GM23338 (cell line): ENCODE measurements at regions not wholly inside any gene's neighbourhood (a gene's known extent, or its start where the extent isn't known, plus 50 kb on each side); places are given as distances from the start of the nearest gene placed in this dataset.

Experiments used
- ATAC-seq: fragments of 200-7000 bp; cut with Tn5 transposase; 3 replicates; pipeline ENCODE4 v1.9.1; 2020
- DNase-seq: peaks from one replicate; pipeline ENCODE4 v3.0.0-alpha.2; 2015; ENCODE audit warnings: low spot score
- H2AFZ ChIP-seq: fragments of 200-600 bp; sonication (generic); 2 replicates; pipeline ENCODE4 v1.8.0; 2016; ENCODE audit warnings: antibody characterized with exemption, mild to moderate bottlenecking, moderate library complexity
- H3F3A ChIP-seq: fragments of 200-600 bp; sonication (generic); replicated peaks from 2 replicates; pipeline ENCODE4 v1.8.0; 2017; ENCODE audit warnings: antibody characterized with exemption, mixed run types, low read depth
- H3K27ac ChIP-seq: fragments of 200-600 bp; sonication (generic); 2 replicates; pipeline ENCODE4 v1.6.1; 2016; ENCODE audit warnings: low read depth
- H3K27me3 ChIP-seq: fragments of 200-600 bp; sonication (generic); 2 replicates; pipeline ENCODE4 v1.8.0; 2016; ENCODE audit warnings: mild to moderate bottlenecking, mixed run types, moderate library complexity; ENCODE audit not compliant: insufficient read depth
- H3K36me3 ChIP-seq: fragments of 200-600 bp; sonication (generic); 2 replicates; pipeline ENCODE4 v1.8.0; 2016; ENCODE audit warnings: mild to moderate bottlenecking; ENCODE audit not compliant: insufficient read depth
- H3K4me1 ChIP-seq: fragments of 200-600 bp; sonication (generic); 2 replicates; pipeline ENCODE4 v1.8.0; 2016; ENCODE audit warnings: mild to moderate bottlenecking, moderate library complexity; ENCODE audit not compliant: insufficient read depth
- H3K4me2 ChIP-seq: fragments of 200-600 bp; sonication (generic); 2 replicates; pipeline ENCODE4 v1.7.1; 2017; ENCODE audit warnings: mixed run types
- H3K4me3 ChIP-seq: fragments of 200-600 bp; sonication (generic); 2 replicates; pipeline ENCODE4 v1.6.1; 2016; ENCODE audit warnings: mixed run types
- H3K79me2 ChIP-seq: fragments of 200-600 bp; sonication (generic); replicated peaks from 2 replicates; pipeline ENCODE4 v1.8.0; 2017; ENCODE audit warnings: mild to moderate bottlenecking; ENCODE audit not compliant: insufficient read depth
- H3K9me2 ChIP-seq: fragments of 200-600 bp; sonication (generic); 2 replicates; pipeline ENCODE4 v1.8.0; 2017; ENCODE audit not compliant: insufficient read depth
- H4K20me1 ChIP-seq: fragments of 200-600 bp; sonication (generic); replicated peaks from 2 replicates; pipeline ENCODE4 v1.8.0; 2017; ENCODE audit warnings: mild to moderate bottlenecking; ENCODE audit not compliant: insufficient read depth
- H3K27ac Mint-ChIP-seq: 2 replicates; pipeline ENCODE4 v1.8.0; 2020; ENCODE audit warnings: inconsistent platforms, mild to moderate bottlenecking, moderate library complexity, mixed read lengths
- H3K27me3 Mint-ChIP-seq: 3 replicates; pipeline ENCODE4 v1.8.0; 2022; ENCODE audit warnings: low read depth, mild to moderate bottlenecking, moderate library complexity, mixed read lengths, inconsistent platforms; ENCODE audit not compliant: insufficient read depth, poor library complexity
- H3K36me3 Mint-ChIP-seq: 3 replicates; pipeline ENCODE4 v1.8.0; 2021; ENCODE audit warnings: low read depth, mild to moderate bottlenecking, inconsistent platforms, moderate library complexity, mixed read lengths
- H3K4me1 Mint-ChIP-seq: 3 replicates; pipeline ENCODE4 v1.8.0; 2020; ENCODE audit warnings: mild to moderate bottlenecking, inconsistent platforms, mixed read lengths
- H3K4me3 Mint-ChIP-seq: 3 replicates; pipeline ENCODE4 v1.8.0; 2021; ENCODE audit warnings: moderate library complexity, mild to moderate bottlenecking, inconsistent platforms, mixed read lengths
- H3K9me3 Mint-ChIP-seq: 3 replicates; pipeline ENCODE4 v1.8.0; 2020; ENCODE audit warnings: moderate library complexity, mild to moderate bottlenecking, inconsistent platforms, mixed read lengths
- CREB1 ChIP-seq: fragments of 250-450 bp; sonication (Bioruptor Pico); IDR thresholded peaks from 2 replicates; pipeline ENCODE4 v1.5.0; 2020; ENCODE audit warnings: low read depth, mild to moderate bottlenecking, moderate library complexity
- CTCF ChIP-seq, 2 experiments: fragments of 200-600 bp in 1 of 2; sonication (generic) in 1 of 2; conservative IDR thresholded peaks; 2 replicates each; pipeline versions ENCODE4 v1.5.1 to v1.6.1; 2016 to 2017; ENCODE audit warnings: antibody characterized with exemption in 2 of 2, low read depth in 2 of 2, mild to moderate bottlenecking in 2 of 2, moderate library complexity in 1 of 2
- EZH2 ChIP-seq: fragments of 200-600 bp; sonication (generic); IDR thresholded peaks from one replicate; pipeline ENCODE4 v1.8.0; 2017; ENCODE audit warnings: antibody characterized with exemption, mild to moderate bottlenecking, low read depth; ENCODE audit not compliant: unreplicated experiment
- EZH2phosphoT487 ChIP-seq: fragments of 200-600 bp; sonication (generic); IDR thresholded peaks from one replicate; pipeline ENCODE4 v1.8.1; 2018; ENCODE audit warnings: antibody characterized with exemption; ENCODE audit not compliant: unreplicated experiment
- JUNB ChIP-seq: IDR thresholded peaks from one replicate; pipeline ENCODE4 v1.6.1; 2016; ENCODE audit warnings: antibody characterized with exemption; ENCODE audit not compliant: unreplicated experiment
- NANOG ChIP-seq: IDR thresholded peaks from 2 replicates; pipeline ENCODE4 v1.6.1; 2016; ENCODE audit warnings: antibody characterized with exemption, borderline replicate concordance
- POLR2AphosphoS5 ChIP-seq: IDR thresholded peaks from 2 replicates; pipeline ENCODE4 v1.6.1; 2016; ENCODE audit warnings: antibody characterized with exemption, low read depth
- REST ChIP-seq: IDR thresholded peaks from one replicate; pipeline ENCODE4 v1.6.1; 2018; ENCODE audit warnings: antibody characterized with exemption; ENCODE audit not compliant: unreplicated experiment
- STAT1 ChIP-seq: IDR thresholded peaks from one replicate; pipeline ENCODE4 v1.6.1; 2016; ENCODE audit warnings: antibody characterized with exemption; ENCODE audit not compliant: unreplicated experiment
- ZNF114 ChIP-seq: fragments of 250-450 bp; sonication (Bioruptor Pico); IDR thresholded peaks from 2 replicates; pipeline ENCODE4 v1.5.0; 2020; ENCODE audit warnings: mild to moderate bottlenecking, moderate library complexity
- ZNF331 ChIP-seq: fragments of 250-450 bp; sonication (Bioruptor Pico); IDR thresholded peaks from 2 replicates; pipeline ENCODE4 v1.5.0; 2020; ENCODE audit warnings: low read depth, mild to moderate bottlenecking, moderate library complexity
- TF ChIP-seq, protein P1 (sequence below): fragments of 250-450 bp; sonication (Bioruptor Pico); IDR thresholded peaks from 2 replicates; pipeline ENCODE4 v1.5.0; 2020; ENCODE audit warnings: mild to moderate bottlenecking, moderate library complexity
- TF ChIP-seq, protein P2 (sequence below): IDR thresholded peaks from 2 replicates; pipeline ENCODE4 v1.6.1; 2016; ENCODE audit warnings: antibody characterized with exemption

- no peak for TF ChIP-seq ZNF114 (CRISPR knock-in tag)
- TF ChIP-seq, protein P1, sequence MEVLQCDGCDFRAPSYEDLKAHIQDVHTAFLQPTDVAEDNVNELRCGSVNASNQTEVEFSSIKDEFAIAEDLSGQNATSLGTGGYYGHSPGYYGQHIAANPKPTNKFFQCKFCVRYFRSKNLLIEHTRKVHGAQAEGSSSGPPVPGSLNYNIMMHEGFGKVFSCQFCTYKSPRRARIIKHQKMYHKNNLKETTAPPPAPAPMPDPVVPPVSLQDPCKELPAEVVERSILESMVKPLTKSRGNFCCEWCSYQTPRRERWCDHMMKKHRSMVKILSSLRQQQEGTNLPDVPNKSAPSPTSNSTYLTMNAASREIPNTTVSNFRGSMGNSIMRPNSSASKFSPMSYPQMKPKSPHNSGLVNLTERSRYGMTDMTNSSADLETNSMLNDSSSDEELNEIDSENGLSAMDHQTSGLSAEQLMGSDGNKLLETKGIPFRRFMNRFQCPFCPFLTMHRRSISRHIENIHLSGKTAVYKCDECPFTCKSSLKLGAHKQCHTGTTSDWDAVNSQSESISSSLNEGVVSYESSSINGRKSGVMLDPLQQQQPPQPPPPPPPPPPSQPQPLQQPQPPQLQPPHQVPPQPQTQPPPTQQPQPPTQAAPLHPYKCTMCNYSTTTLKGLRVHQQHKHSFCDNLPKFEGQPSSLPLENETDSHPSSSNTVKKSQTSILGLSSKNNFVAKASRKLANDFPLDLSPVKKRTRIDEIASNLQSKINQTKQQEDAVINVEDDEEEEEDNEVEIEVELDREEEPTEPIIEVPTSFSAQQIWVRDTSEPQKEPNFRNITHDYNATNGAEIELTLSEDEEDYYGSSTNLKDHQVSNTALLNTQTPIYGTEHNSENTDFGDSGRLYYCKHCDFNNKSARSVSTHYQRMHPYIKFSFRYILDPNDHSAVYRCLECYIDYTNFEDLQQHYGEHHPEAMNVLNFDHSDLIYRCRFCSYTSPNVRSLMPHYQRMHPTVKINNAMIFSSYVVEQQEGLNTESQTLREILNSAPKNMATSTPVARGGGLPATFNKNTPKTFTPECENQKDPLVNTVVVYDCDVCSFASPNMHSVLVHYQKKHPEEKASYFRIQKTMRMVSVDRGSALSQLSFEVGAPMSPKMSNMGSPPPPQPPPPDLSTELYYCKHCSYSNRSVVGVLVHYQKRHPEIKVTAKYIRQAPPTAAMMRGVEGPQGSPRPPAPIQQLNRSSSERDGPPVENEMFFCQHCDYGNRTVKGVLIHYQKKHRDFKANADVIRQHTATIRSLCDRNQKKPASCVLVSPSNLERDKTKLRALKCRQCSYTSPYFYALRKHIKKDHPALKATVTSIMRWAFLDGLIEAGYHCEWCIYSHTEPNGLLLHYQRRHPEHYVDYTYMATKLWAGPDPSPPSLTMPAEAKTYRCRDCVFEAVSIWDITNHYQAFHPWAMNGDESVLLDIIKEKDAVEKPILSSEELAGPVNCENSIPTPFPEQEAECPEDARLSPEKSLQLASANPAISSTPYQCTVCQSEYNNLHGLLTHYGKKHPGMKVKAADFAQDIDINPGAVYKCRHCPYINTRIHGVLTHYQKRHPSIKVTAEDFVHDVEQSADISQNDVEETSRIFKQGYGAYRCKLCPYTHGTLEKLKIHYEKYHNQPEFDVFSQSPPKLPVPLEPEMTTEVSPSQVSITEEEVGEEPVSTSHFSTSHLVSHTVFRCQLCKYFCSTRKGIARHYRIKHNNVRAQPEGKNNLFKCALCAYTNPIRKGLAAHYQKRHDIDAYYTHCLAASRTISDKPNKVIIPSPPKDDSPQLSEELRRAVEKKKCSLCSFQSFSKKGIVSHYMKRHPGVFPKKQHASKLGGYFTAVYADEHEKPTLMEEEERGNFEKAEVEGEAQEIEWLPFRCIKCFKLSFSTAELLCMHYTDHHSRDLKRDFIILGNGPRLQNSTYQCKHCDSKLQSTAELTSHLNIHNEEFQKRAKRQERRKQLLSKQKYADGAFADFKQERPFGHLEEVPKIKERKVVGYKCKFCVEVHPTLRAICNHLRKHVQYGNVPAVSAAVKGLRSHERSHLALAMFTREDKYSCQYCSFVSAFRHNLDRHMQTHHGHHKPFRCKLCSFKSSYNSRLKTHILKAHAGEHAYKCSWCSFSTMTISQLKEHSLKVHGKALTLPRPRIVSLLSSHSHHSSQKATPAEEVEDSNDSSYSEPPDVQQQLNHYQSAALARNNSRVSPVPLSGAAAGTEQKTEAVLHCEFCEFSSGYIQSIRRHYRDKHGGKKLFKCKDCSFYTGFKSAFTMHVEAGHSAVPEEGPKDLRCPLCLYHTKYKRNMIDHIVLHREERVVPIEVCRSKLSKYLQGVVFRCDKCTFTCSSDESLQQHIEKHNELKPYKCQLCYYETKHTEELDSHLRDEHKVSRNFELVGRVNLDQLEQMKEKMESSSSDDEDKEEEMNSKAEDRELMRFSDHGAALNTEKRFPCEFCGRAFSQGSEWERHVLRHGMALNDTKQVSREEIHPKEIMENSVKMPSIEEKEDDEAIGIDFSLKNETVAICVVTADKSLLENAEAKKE (CRISPR knock-in tag): no peak
- no peak for TF ChIP-seq CTCF (conservative IDR thresholded peaks at IDR 0.05; ENCODE audit: low read depth in 2 of 2)
- TF ChIP-seq REST: no peak
- no peak for TF ChIP-seq ZNF331 (CRISPR knock-in tag)
- TF ChIP-seq, protein P2, sequence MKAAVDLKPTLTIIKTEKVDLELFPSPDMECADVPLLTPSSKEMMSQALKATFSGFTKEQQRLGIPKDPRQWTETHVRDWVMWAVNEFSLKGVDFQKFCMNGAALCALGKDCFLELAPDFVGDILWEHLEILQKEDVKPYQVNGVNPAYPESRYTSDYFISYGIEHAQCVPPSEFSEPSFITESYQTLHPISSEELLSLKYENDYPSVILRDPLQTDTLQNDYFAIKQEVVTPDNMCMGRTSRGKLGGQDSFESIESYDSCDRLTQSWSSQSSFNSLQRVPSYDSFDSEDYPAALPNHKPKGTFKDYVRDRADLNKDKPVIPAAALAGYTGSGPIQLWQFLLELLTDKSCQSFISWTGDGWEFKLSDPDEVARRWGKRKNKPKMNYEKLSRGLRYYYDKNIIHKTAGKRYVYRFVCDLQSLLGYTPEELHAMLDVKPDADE: no peak
- no peak for TF ChIP-seq CREB1 (CRISPR knock-in tag)
- no peak for TF ChIP-seq EZH2
- no peak for TF ChIP-seq NANOG
- TF ChIP-seq JUNB: no peak
- TF ChIP-seq POLR2AphosphoS5: no peak
- TF ChIP-seq EZH2phosphoT487: no peak
- TF ChIP-seq STAT1: no peak
- H3K27me3 Mint-ChIP-seq: peaks cover 5% of the 10 kb centered on the region
- peaks cover 17% of the 10 kb centered on the region for H3K9me3 Mint-ChIP-seq
These were observed 146.9 kb downstream of the TENT4A start for GRCh38 chr5:6859951-6860638.

More at GRCh38 chr5:6859951-6860638, 146.9 kb downstream of the TENT4A start:
- H3K9me2 ChIP-seq: no peaks in the 10 kb centered on the region; the same call in 1 of the 2 replicates
- H3K4me1 ChIP-seq: no peaks in the 10 kb centered on the region
- H3K36me3 ChIP-seq: no peaks in the 10 kb centered on the region
- H2AFZ ChIP-seq: no peak overlapping the region
- no peak overlapping the region for H3K27ac ChIP-seq
- H3K79me2 ChIP-seq: no peaks in the 10 kb centered on the region
- H3K4me3 Mint-ChIP-seq: no peak overlapping the region
- ATAC-seq: no peak
- no peak overlapping the region for H3K4me3 ChIP-seq
- H4K20me1 ChIP-seq: no peaks in the 10 kb centered on the region
- H3K36me3 Mint-ChIP-seq: peaks cover 10% of the 10 kb centered on the region; the same call in 2 of the 3 replicates
- H3K4me2 ChIP-seq: no peak overlapping the region
- H3F3A ChIP-seq: no peaks in the 10 kb centered on the region
- no peaks in the 10 kb centered on the region for H3K4me1 Mint-ChIP-seq
- no peak for DNase-seq
- H3K27me3 ChIP-seq: no peaks in the 10 kb centered on the region
- H3K27ac Mint-ChIP-seq: no peak overlapping the region
